GM18511 (cell line): ENCODE measurements at regions not wholly inside any gene's neighbourhood (a gene's known extent, or its start where the extent isn't known, plus 50 kb on each side); places are given as distances from the start of the nearest gene placed in this dataset.
"Not testable (repeated sequence)": the region's sequence is repeated elsewhere in the genome, so short reads cannot be mapped to it uniquely, and the experiment has no call there.

ENCODE experiments used
- ATAC-seq: cut with Tn5 transposase; IDR thresholded peaks from one replicate; pipeline ENCODE4 v1.9.1; 2021; ENCODE audit warnings: mild to moderate bottlenecking, moderate library complexity; ENCODE audit not compliant: unreplicated experiment

DNA sequence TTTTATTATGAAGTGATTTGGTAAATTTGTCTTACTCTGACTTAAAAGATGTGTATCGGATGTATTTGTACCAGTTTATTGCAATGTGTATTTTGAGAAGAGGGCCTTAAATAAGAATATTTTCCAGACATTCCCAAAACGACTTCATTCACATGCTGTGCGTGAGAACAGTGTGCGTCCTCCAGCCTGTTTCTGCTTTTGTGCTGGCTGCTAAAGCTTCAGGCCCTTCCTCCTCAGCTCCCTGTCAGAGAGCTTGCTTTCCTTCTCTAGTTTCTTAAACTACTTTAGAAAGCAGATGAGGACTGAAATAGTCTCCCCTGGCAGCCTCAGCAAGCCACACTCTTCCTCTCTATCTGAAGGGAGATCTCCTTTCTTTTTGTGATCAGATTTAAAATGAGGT lies 157.8 kb downstream of the SAMD5 start:
- ATAC-seq = no peak

DNA sequence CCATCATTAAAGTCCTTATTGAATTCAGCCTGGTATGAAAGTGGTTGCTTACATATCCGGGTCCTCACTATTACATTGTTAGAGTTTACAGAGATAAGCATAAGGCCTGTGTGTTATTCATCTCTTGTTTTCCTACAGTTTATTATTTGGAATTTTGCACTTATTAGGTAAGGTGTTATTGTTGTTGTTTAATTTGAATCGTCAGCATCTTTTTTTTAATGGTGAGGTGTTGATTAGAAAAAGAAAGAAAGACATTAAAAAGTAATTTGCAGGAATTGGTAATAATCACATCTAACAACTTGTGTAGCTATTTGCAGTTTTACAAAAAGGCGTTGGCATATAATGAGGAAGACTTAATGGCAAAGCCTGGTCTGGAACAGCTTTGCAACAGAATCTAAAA lies 158.6 kb downstream of the SAMD5 start:
- ATAC-seq = no peak

DNA sequence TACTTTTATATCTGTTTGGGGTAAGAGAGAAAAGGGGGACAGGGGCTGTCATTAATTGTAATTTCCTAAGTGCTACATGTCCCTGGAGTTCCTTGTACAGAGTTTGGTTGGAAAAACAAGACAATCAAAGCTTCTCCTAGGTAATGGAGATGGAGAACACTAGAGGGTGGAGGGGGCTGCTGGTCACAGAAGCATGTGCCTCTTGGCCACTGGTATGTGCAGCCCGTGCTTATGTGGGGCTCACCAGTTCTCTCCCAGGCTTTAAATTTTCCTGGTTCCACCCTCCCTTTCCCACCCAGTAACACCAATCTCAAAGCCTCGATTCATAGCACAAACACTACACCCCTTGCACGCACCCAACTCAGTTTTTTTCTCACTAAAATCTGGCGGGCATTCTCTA lies 165.6 kb downstream of the SAMD5 start:
- no peak for ATAC-seq

DNA sequence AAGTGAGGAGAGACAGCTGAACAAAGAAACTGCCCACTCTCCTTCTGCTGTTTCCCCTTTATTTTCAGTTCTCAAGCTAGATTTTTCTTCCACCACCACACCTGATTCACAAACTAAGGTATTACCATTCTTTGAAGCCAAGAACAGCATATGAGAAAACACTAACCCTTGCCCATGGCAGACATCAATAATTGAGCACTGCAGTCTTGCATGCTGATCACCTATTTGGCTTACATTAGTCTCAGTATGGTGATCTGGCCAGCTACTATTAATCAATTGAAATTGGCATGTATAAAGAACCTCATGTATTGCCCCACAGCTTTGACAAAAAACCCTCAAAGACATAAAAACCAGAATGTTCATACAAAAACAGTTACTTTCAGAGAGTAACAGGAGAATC lies 166.3 kb downstream of the SAMD5 start:
- ATAC-seq = no peak

DNA sequence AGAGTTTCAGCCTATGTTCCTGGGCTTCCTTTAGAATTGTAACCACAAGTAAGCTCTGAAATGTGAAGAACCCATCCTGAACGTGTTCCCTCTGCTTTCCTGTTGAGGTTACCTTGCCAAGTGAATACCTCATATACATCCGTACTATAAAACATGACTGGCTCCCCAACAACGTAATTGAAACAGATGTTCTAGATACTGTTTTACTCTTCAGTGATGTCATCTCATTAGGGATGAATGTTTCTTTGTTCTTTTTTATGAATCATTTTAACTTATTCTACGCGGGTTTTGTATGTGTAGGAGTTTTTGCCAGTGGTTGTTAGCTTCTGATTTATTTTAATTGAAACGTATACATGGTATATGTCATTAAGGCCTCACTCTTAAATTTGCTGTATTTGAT lies 166.8 kb downstream of the SAMD5 start:
- no peak for ATAC-seq

DNA sequence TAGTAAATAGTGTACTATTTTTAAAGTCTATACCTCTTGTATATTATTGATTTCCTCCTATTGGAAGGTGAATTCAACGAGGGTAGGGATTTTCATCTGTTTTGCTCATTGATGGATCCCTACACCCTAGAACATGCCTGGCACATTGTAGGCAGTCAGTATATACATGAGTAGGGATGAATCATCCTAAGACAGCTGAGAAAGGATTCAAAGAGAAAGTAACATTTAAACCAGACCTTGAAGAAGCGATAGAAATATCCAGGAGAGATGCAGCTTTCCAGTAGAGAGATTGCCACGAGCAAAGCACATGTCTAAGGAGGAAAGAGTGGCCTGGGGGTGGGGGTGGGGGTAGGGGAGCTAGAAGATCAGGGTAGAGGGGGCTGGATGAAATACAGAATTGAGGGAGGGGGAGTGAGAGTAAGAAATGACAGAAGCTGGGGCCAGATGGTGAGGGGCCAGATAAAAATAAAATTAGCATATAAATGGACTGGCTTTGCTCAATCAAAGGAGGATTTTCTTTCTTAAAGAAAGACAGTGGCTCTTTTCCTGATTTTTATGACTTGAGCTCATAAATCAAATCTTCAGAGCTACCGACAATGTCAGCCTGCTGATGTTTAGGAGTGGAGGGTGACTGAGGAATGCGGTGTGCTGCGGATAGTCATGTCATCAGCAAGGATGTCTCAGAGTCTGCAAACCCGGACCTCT lies 168.2 kb downstream of the SAMD5 start:
- ATAC-seq = no peak

DNA sequence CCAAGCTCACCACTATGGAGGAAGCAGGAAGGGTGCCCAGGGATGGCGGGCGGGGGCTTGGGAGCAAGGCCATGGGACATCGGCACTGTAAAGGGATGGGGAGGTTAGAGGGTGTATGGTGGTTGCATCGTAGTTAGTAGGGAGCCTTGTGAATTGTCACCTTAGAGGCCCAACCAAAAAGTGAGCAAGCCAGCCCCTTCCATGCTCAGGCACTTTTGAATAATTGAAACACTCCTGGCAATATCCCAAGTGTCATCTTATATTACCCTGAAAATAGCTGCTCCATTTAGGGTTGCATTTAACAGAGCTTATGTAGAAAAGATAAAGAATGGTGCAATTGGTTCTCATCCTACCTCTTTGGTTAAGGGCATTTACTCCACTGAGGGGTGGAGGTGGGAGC lies 169.2 kb downstream of the SAMD5 start:
- no peak for ATAC-seq

DNA sequence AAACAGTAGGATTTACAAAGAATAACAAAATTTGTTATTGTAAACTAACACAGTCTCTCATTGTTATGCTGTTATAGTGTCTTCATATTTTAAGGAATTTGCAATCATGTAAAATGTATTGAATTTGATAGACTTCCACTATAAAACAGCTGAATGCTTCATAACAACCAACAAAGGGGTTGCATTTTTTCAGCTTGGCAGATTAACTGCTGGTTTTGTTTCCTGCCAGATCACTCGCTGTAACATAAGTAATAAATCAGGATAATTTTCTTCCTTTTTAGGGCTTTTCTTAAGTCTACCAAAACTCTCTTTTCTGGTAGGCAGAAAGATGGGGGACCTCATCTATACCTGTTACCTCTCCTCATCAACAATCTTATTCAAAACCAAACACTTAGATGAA lies 169.8 kb downstream of the SAMD5 start:
- ATAC-seq = no peak

DNA sequence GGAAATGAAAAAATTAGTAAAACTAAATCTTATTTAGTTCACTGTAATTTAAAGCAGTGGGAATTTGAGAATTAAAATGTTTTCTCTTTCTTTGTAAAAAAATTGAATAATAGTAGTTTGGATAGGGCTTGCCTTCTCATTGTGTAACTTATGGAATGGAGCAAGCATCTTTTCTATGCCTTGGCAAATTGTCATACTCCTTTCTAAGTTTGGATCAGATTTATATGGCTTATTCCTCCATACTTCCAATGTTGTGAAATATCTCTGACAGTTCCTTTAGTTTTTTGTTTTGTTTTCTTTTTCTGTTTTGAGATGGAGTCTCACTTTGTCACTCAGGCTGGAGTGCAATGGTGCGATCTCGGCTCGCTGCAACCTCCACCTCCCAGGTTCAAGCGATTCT lies 176.4 kb downstream of the SAMD5 start:
- ATAC-seq = no peak

DNA sequence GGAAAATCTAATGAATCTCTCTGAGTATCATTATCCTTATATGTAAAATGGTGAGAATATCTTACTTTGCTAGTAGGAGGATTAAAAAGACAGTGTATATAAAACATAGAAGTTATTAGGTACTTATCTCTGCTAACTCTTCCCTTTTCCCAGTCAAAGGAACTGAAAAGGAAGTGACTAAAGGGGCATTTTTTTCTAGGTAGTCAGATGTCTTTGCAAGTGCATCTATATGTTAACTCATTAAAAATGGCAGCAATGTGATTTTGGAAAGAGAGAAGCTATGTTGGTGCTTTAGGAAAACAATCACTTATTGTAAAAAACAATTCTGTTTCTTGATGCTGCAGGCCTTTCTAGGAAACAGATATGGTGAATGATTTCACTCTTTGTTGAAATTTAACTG lies 180.9 kb downstream of the SAMD5 start:
- ATAC-seq = no peak

DNA sequence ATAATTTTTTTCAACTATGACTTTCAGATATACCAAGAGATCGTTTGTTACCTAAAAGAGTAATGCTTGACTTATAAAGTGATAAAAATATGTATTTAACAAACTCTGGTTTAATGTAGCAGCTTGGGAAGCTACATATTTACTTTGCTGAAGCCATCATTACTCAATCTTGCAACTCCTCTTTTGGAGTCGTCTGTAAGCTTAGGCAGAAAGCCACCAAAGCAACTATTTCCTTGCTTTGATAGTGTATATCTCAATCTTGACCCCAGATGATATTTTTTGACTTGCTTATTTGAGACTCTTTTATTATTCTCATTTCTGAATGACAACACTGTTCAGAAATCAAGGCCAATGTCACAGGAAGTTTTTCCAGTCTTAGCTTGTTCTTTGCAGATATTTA lies 183.0 kb downstream of the SAMD5 start:
- ATAC-seq = no peak

DNA sequence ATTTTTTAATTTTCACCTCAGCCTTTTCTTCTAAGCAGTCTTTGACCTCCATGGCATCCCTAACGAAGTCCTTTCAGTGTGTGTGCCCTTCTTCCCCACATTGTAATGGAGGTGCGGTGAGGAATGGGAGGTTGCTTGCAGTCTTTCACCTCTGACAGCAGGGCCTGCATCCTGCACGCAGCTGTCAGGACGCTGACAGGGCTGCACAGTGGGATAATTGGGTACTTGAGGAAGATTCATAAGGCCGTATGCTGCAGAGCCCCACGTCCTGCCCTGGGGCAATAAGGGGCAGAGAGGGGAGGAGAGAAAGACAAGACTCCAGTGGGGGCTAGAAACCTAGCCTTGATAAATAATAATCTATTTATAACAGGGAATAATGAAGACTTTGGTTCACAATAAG lies 184.7 kb downstream of the SAMD5 start:
- ATAC-seq = no peak

DNA sequence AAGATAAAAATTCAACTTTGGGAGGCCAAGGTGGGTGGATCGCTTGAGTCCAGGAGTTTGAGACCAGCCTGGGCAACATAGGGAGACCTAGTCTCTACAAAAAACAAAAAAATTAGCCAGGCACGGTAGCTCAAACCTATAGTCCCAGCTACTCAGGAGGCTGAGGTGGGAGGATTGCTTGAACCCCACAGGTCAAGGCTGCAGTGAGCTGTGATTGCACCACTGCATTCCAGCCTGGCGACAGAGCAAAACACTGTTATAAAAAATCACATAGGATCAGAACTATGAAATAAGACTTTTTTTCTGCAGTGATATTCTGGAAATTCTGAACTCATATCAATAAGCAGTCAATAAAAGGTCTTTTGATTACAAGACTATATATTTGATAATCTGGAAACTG lies 186.1 kb downstream of the SAMD5 start:
- not testable (repeated sequence) for ATAC-seq

DNA sequence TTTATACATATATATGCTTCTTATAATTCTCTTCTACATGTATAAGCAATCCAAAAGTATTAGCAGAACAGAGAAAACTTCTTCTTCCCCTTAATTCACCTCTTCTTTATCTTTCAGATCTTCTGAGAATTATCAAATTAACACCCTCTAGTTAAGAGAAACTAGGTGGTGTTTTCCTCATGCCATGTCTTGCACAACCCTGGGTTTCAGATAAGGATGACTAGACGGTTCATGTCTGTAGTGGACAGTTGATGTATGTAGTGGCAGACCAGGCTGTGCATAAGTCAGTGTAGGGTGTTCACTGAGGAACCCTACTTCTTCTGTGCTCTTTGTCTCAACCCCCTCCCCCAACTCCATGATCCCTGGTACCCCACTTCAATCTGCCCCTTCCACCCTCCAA lies 187.3 kb downstream of the SAMD5 start:
- ATAC-seq = no peak

DNA sequence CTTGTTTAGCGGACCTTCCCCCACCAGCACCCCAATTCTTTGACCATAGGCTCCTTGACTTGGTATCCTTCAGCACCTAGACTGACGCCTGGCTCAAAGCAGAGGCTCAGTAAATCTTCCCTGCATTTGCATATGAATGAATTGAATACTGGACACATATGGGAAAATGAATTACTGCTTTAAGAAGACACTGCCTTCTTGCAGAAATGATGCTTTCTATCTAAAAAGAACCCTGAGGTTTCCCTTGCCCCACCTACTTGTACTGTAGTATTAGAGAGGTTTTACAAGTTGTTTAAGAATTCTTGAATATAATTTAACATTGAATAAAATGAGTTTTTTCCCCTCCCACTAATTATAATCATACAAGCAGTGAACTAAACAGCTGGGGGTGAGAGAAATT lies 190.7 kb downstream of the SAMD5 start:
- no peak for ATAC-seq

DNA sequence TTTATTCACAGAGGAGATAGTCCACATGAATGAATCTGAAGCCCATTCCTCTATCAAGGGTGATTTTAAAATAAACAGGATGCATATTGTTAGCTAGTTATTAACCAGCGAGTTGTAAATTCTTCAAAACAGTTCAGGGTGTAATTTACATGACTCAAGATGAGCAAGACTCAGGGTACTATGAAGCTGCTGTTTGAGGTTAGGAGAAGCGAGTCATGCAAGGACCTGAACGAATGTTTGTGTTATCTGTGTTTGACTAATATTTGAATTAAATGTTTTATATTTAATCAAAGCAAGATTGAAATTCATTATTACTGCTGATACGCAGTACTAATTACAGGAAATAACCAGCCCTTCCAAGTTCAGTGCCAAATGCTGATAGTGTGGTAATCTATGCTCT lies 191.1 kb downstream of the SAMD5 start:
- ATAC-seq = no peak

DNA sequence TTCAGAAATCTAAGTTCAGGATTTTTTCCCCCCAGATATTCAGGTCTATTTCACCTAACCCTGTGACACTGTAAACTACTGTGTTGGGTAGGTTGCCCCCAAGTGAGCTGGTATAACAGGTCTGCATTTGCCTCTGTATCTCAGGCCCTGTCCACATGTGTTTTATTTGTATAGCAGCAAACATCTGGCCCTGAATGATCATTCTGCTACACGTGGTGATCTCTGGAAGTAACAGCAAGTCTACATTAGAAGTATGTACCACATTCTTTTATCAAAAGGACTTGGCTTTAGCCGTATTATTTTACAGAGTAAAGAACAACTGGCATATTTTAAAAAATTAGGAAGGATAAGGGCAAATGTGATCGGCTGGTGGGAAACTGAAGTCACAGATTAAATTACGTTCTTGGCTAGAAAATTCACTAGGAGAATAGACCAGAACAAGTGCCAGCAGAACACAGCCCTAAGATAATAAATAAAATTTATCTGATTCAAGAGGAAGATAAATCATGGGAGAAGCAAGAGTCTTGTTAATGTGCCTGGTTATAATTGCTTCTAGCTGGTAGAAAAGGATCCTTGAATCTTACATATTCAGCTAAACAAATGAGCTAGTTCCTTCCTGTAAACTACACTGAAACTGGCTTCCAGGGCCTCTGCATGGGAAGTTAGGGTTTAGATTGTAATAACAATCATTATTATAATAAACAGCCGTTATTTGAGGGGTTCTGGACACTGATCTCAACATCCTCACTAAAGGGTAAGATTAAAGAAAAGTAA lies 192.1 kb downstream of the SAMD5 start:
- ATAC-seq = no peak

DNA sequence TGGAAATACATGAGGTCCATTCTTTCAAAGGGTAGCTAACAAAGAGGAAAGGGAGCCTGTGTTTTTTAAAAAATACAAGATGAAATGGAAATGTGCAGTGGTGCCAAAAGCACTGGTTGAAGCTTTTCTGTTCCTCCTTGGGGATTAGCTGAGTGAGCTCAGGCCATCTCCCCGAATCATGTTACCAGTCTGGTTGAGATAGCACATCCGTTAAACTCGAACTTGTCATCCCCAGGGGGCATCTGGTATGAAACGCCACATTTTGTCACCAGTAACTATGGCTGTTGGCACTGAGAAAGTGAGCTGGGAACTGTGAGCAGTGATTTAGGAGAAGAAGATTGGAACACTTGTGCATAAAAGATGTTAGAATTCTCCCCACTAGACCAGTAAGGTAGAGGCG lies 196.2 kb downstream of the SAMD5 start:
- no peak for ATAC-seq

DNA sequence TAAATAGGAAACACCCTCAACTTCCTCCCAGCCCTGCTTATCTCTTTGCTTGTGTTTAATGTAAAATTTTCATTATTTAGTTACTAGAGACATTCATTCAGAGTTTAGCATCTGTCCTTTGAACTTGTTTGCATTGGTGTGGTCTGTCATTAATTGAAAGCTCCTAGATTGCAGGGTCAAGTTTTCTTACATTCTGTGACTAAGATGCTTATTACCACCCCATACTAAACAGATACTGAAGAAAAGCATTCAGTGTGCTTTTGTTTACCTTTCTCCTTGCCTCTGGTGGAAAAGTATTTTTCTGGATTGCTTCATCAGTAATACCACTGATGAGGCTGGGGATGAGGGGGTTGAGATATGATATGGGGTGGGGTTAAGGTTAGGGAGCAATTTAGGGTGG lies 199.0 kb downstream of the SAMD5 start:
- no peak for ATAC-seq

DNA sequence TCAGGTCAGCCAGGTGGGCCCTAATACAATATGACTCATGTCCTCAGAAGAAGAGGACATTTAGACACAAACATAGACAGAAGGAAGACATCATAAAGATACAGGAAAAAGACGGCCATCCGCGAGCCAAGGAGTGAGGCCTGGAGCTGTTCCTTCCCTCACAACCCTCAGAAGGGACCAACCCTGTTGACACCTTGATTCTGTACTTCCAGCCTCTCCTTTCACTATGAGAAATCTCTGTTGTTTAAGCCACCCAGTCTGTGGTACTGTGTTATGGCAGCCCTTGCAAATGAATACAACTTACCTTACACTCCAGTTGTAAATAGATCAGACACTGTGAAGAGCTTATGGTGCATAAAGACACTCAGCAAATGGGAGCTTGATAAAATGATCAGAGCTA lies 199.7 kb downstream of the SAMD5 start:
- no peak for ATAC-seq

DNA sequence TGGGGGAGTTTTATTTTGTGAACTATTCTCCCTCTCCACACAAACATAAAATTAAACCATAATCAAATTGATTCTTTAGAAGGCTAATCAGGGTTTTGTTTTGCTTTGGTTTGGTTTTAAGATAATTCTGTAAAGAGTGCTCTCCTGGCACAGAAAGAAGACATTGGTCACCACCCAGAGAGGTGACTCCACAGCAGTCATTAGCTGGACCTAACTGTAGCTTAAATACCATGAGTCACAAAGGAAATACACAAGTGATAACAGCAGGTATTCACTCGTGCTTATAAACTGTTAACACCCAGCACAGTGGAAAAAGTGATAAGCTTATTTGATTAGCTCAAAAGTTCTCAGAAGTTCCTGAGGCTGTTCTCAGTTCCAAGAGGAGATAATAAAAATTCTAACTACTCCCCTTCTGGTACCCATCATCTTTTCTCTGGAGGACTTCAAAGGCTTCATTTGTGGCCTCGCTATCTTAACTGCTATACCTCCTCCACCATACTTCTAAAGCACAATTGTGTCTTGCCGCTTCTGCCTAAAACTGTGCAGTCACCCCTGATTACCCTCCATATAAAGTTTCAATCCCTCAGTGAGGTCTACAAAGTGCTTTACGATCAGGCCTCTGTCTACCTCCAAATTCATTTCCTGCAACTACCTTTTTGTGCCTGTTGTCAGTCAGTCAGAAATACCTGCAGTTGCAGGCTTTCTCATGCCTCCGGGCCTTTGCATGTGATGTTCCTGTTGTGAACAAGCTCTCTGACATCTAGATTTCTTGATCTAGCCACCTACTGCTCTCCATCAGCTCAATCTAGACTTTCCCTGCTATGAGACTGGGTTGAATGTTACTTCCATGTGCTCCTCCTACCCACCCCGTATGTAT lies 201.1 kb downstream of the SAMD5 start:
- ATAC-seq = no peak

DNA sequence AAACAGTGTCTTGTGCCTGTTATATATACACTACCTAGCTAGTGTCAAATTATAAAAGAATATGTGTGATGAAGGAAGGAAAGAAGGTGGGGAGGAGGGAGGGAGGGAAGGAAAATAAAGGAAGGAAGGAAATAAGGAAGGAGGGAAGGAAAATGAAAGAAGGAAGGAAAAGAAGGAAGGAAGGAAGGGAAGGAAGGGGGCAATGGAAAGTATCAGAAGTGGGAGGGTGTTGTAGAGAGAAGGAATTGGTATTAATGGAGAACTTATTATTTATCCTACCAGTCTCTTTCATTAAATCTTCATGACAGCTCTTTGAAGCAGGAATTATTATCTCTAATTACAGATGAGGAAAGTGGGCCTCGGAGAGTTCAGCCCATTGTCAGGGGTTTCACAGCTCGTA lies 202.4 kb downstream of the SAMD5 start:
- no peak for ATAC-seq
